ENCODE measurements at regions not wholly inside any gene's neighbourhood (a gene's known extent, or its start where the extent isn't known, plus 50 kb on each side); places are given as distances from the start of the nearest gene placed in this dataset.

GRCh38 chr9:8133606-8134005, 334.0 kb upstream of the DMAC1 start:
- TF ChIP-seq ZFP30 (CRISPR knock-in tag; IDR thresholded peaks at IDR 0.05) (no peak), SNAI2 (CRISPR knock-in tag; IDR thresholded peaks at IDR 0.05) (no peak), ZC3H10 (CRISPR knock-in tag; IDR thresholded peaks at IDR 0.05) (no peak), ZNF565 (CRISPR knock-in tag; conservative IDR thresholded peaks at IDR 0.05; ENCODE audit: low read depth) (no peak), RARB (CRISPR knock-in tag; IDR thresholded peaks at IDR 0.05) (no peak), OSR1 (CRISPR knock-in tag; IDR thresholded peaks at IDR 0.05) (no peak), GLIS3 (CRISPR knock-in tag; IDR thresholded peaks at IDR 0.05) (no peak), ARNTL (CRISPR knock-in tag; IDR thresholded peaks at IDR 0.05; ENCODE audit: borderline replicate concordance, low read depth) (no peak), CSDC2 (CRISPR knock-in tag; IDR thresholded peaks at IDR 0.05) (no peak), ZNF8 (CRISPR knock-in tag; IDR thresholded peaks at IDR 0.05) (no peak)
- TF ChIP-seq, protein P1, sequence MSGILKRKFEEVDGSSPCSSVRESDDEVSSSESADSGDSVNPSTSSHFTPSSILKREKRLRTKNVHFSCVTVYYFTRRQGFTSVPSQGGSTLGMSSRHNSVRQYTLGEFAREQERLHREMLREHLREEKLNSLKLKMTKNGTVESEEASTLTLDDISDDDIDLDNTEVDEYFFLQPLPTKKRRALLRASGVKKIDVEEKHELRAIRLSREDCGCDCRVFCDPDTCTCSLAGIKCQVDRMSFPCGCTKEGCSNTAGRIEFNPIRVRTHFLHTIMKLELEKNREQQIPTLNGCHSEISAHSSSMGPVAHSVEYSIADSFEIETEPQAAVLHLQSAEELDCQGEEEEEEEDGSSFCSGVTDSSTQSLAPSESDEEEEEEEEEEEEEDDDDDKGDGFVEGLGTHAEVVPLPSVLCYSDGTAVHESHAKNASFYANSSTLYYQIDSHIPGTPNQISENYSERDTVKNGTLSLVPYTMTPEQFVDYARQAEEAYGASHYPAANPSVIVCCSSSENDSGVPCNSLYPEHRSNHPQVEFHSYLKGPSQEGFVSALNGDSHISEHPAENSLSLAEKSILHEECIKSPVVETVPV (CRISPR knock-in tag; IDR thresholded peaks at IDR 0.05) = no peak
- TF ChIP-seq, protein P2, sequence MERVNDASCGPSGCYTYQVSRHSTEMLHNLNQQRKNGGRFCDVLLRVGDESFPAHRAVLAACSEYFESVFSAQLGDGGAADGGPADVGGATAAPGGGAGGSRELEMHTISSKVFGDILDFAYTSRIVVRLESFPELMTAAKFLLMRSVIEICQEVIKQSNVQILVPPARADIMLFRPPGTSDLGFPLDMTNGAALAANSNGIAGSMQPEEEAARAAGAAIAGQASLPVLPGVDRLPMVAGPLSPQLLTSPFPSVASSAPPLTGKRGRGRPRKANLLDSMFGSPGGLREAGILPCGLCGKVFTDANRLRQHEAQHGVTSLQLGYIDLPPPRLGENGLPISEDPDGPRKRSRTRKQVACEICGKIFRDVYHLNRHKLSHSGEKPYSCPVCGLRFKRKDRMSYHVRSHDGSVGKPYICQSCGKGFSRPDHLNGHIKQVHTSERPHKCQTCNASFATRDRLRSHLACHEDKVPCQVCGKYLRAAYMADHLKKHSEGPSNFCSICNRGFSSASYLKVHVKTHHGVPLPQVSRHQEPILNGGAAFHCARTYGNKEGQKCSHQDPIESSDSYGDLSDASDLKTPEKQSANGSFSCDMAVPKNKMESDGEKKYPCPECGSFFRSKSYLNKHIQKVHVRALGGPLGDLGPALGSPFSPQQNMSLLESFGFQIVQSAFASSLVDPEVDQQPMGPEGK (CRISPR knock-in tag; IDR thresholded peaks at IDR 0.05; ENCODE audit: borderline replicate concordance) = no peak
- TF ChIP-seq, protein P3, sequence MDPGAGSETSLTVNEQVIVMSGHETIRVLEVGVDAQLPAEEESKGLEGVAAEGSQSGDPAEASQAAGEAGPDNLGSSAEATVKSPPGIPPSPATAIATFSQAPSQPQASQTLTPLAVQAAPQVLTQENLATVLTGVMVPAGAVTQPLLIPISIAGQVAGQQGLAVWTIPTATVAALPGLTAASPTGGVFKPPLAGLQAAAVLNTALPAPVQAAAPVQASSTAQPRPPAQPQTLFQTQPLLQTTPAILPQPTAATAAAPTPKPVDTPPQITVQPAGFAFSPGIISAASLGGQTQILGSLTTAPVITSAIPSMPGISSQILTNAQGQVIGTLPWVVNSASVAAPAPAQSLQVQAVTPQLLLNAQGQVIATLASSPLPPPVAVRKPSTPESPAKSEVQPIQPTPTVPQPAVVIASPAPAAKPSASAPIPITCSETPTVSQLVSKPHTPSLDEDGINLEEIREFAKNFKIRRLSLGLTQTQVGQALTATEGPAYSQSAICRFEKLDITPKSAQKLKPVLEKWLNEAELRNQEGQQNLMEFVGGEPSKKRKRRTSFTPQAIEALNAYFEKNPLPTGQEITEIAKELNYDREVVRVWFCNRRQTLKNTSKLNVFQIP (CRISPR knock-in tag; IDR thresholded peaks at IDR 0.05; ENCODE audit: borderline replicate concordance, low read depth) = no peak
- TF ChIP-seq, protein P4, sequence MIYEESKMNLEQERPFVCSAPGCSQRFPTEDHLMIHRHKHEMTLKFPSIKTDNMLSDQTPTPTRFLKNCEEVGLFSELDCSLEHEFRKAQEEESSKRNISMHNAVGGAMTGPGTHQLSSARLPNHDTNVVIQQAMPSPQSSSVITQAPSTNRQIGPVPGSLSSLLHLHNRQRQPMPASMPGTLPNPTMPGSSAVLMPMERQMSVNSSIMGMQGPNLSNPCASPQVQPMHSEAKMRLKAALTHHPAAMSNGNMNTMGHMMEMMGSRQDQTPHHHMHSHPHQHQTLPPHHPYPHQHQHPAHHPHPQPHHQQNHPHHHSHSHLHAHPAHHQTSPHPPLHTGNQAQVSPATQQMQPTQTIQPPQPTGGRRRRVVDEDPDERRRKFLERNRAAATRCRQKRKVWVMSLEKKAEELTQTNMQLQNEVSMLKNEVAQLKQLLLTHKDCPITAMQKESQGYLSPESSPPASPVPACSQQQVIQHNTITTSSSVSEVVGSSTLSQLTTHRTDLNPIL (CRISPR knock-in tag; IDR thresholded peaks at IDR 0.05; ENCODE audit: low read depth) = no peak

Data from SK-N-SH treated with all-trans-retinoic acid at 6 μM for 48 hours (cell line).